ENCODE measurements at regions not wholly inside any gene's neighbourhood (a gene's known extent, or its start where the extent isn't known, plus 50 kb on each side); places are given as distances from the start of the nearest gene placed in this dataset.

DNA sequence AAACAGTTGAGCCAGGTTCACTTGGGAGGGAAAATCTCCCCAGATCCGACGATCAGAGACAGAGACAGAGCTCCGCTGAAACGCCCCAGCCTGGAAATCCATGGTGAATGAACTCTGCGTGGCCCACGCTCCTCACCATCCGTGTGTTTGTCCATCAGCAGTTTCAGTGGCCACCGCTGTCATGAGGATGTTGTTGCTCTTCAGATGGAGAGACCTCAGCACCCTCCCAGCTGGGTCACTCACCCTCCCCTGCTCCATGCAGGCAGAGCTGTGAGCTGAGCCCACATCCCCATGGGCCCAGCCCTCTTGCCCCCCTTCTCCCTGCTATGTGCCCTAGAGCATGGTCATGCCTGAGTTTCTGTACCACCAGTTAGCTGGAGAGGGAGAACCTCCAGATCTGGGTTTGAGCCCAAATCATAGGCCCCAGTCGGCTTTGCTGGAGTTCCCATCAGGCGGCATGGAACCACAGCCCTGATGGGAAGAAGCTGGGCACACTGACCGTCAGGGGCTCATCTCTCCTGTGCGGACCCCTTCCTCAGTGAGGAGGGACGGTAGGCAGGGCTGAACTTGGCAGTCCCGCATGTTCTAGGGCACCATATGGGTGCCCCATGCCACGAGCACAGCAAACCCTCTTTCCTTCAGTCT lies 154.4 kb upstream of the COL5A1 start:
- Histone ChIP-seq H3K4me3 (ENCODE audit: low read length) (no peak overlapping the region), H3K27me3 (ENCODE audit: control insufficient read depth, insufficient read depth) (no peaks in the 10 kb centered on the region), H3K9me3 (ENCODE audit: control insufficient read depth, low read length) (no peaks in the 10 kb centered on the region), H3K27ac (ENCODE audit: low read length) (no peak overlapping the region), H3K4me1 (ENCODE audit: control insufficient read depth, insufficient read depth, low read length) (no peaks in the 10 kb centered on the region)
- DNase-seq (peak in 1 of 3 donors; percentile 39), ATAC-seq (no peak)
- intact Hi-C loops (cut with DNase I) = no loop called here
- 93% methylated on average over 15 of the region's 15 CpGs for WGBS

DNA sequence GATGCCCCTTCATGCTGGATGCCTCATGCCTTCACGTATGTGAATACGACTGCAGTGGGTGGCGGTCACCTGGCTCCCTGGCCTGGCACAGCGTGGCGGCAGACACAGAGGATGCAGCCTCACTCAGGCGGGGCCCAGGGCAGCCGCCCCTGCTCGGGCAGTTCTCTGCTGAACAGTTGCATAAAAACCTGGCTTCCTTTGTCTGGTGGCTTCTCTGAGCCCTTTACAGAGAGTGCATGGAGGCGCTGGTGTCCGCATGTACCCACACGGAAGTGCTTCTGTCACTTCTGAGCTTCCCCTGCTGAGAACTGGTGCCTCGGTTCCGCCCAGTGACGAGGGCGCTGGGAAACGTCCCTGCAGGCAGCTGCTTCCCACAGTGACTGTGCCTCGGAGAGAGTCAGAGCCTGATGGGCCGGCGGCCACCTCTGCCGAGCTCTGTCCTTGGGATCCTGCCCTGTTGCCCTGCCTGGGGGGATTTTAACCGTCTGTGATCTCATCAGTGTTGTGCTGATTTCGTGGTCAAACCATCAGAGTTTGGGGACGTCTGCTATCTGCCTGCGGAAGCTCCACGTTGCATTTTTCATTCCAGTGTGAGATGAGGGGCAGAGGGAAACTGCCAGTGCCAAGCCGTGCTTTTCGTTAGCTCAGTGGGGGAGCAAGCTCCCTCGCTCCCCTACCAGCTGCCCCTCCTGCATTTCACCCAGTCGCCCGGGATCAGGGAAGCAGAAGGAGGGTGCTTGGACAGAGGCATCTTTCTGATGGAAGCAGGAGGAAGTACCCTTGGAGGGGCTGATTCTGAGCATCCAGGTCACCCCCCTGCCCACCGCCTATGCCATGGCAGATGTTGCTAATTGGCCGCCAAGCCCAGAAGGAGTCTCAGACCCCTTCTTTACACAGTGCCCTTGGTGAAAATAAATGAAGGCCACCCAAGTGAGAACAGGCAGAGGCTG lies 153.0 kb upstream of the COL5A1 start:
- Histone ChIP-seq H3K27me3 (ENCODE audit: control insufficient read depth, insufficient read depth) (no peaks in the 10 kb centered on the region), H3K9me3 (ENCODE audit: control insufficient read depth, low read length) (no peaks in the 10 kb centered on the region), H3K4me1 (ENCODE audit: control insufficient read depth, insufficient read depth, low read length) (no peaks in the 10 kb centered on the region), H3K27ac (ENCODE audit: low read length) (no peak overlapping the region), H3K4me3 (ENCODE audit: low read length) (no peak overlapping the region)
- intact Hi-C loops (cut with DNase I) = no loop called here
- WGBS = 46% methylated on average over 32 of the region's 32 CpGs
- ATAC-seq = peak; percentile 57 to 61
- peak; percentile 82 to 90 (median 88) for DNase-seq

DNA sequence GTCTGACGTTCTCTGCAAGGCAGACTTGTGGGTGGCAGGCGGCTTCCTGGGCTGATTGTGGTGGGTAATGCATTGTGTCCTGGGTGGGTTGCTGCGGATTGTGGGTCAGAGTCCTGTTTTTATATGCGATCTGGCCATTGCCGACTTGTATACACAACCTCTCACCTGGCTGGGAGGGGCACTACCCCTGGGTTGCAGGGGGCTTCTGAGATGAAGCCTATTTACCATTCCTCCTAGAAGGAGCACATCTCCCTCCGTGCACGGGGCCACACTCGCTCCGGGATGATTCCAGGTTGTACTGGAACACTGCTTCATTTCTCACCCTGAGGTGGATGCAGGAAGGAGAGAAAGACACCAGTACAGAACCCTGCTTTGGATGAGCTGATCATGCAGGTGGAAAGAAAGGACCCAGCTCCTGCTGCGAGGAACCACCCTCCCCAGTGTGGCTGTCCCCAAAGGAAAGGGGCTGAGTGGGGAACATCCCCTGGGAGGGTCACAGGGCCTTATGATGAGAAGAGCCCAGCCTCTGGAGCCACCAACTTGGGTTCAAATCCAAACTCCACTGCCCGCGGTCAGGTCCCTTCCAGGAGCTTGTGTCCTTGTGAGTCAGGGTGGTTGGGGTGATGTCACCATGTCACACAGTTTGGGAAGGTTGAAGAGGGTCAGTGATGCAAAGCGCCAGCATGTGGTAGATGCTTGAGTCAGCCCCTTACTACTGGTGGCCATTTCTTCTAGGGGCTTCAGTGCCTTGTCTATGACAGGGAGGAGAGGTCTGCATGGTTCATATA lies 151.8 kb upstream of the COL5A1 start:
- no peaks in the 10 kb centered on the region for H3K4me1 ChIP-seq (ENCODE audit: control insufficient read depth, insufficient read depth, low read length)
- ATAC-seq (no peak), DNase-seq (peak in 1 of 3 donors; percentile 46)
- WGBS = 93% methylated on average over 13 of the region's 13 CpGs
- no peaks in the 10 kb centered on the region for H3K9me3 ChIP-seq (ENCODE audit: control insufficient read depth, low read length)
- no peak overlapping the region for H3K27ac ChIP-seq (ENCODE audit: low read length)
- no peaks in the 10 kb centered on the region for H3K27me3 ChIP-seq (ENCODE audit: control insufficient read depth, insufficient read depth)
- intact Hi-C loops (cut with DNase I) = no loop called here
- H3K4me3 ChIP-seq (ENCODE audit: low read length) = no peak overlapping the region

DNA sequence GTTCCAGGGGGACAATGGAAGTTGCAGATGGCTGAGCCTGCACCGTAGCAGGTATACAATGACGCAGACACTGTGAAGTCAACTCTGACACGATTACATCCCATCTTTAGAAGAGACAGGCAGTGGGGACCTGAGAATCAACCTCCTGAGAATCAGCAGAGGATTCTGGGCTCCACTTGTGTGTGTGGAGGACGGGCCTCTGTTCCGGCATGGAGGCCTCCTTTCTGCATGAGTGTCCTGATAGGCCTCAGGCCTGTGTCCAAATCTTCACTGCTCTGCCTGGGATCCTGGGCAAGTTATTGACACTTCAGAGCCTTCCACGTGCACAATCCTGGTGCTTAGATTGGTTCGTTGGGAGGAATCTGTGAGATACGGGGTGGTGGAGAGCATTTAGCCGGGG lies 151.2 kb upstream of the COL5A1 start:
- DNase-seq (no peak), ATAC-seq (no peak)
- H3K4me3 ChIP-seq (ENCODE audit: low read length) = no peak overlapping the region
- no peaks in the 10 kb centered on the region for H3K27me3 ChIP-seq (ENCODE audit: control insufficient read depth, insufficient read depth)
- H3K9me3 ChIP-seq (ENCODE audit: control insufficient read depth, low read length) = no peaks in the 10 kb centered on the region
- H3K4me1 ChIP-seq (ENCODE audit: control insufficient read depth, insufficient read depth, low read length) = no peaks in the 10 kb centered on the region
- intact Hi-C loops (cut with DNase I) = no loop called here
- no peak overlapping the region for H3K27ac ChIP-seq (ENCODE audit: low read length)
- WGBS = 93% methylated on average over 9 of the region's 9 CpGs

DNA sequence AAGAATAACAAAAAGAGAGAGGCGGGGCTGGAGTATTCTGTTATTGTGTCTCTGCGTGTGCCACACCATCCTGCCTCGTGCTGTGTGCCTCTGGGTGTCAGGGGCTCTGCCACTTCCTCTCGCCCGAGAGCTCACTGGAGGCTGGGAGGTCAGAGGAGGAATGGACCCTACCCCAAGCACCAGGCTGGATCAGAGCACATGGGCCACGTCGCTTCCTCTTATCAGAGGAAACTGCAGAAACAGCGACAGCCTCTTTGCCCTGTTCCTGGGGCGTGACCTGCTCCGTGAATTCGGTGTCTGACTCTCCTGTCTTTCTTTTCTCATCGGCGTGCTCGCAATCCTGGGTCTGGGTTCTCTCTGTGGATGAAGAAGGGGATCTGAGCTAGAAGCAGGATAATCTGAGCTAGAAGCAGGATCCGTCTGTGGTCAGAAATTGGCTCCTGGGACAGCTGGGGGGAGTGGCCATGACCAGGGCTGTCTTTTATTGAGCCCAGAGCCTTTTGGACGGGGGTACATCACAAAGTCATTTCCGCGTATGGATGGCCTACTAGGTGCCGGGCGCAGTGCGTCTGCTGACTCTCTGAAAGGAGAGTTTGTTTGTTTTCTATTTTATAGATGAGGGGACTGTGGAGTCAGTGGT lies 150.3 kb upstream of the COL5A1 start:
- 59% methylated on average over 21 of the region's 21 CpGs for WGBS
- no peaks in the 10 kb centered on the region for H3K4me1 ChIP-seq (ENCODE audit: control insufficient read depth, insufficient read depth, low read length)
- no peak overlapping the region for H3K4me3 ChIP-seq (ENCODE audit: low read length)
- no peak overlapping the region for H3K27ac ChIP-seq (ENCODE audit: low read length)
- peak in 2 of 3 donors; percentile 62 to 66 for DNase-seq
- H3K9me3 ChIP-seq (ENCODE audit: control insufficient read depth, low read length) = no peaks in the 10 kb centered on the region
- intact Hi-C loops (cut with DNase I) = no loop called here
- no peaks in the 10 kb centered on the region for H3K27me3 ChIP-seq (ENCODE audit: control insufficient read depth, insufficient read depth)
- no peak for ATAC-seq

DNA sequence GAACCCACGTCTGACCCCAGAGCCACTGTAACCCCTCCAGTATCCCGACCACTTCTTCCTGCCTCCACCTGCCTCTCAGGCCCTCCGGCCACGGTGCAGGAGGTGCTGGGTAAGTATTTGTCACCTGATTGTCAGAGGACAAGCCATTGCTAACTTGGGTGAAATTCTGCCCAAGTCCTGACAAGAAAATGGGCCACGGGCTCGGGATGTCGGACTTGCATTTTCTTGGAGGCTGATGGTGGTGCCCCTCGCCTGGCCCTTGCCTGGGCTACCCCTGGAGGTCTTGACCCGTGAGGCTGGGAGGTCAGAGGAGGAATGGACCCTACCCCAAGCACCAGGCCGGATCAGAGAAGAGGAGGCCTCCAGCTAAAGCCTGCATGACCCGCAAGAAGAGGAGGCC lies 149.7 kb upstream of the COL5A1 start:
- Histone ChIP-seq H3K27ac (ENCODE audit: low read length) (no peak overlapping the region), H3K27me3 (ENCODE audit: control insufficient read depth, insufficient read depth) (no peaks in the 10 kb centered on the region), H3K4me1 (ENCODE audit: control insufficient read depth, insufficient read depth, low read length) (no peaks in the 10 kb centered on the region), H3K9me3 (ENCODE audit: control insufficient read depth, low read length) (no peaks in the 10 kb centered on the region), H3K4me3 (ENCODE audit: low read length) (no peak overlapping the region)
- peak in 1 of 3 donors; percentile 53 for DNase-seq
- intact Hi-C loops (cut with DNase I) = no loop called here
- ATAC-seq = no peak
- 69% methylated on average over 11 of the region's 11 CpGs for WGBS

DNA sequence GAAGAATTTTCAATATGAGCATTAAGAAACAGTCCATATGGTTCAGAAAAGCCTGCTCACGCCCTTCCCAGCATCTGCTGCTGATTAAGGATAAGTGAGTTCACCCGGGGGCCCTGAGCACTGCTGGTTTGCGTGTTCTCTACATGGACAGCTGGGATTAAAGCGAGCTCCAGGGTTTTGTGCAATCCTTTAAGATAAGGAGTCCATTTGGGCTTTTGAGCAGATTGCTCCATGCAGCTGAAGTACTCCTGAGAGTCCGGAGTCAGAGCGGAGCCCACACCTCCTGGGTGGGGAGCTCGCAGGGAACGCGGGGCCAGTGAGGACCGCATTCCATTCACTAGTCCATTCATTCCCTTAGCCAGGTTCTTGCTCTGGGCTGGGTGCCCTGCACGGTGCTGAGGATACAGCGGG lies 149.3 kb upstream of the COL5A1 start:
- H3K27me3 ChIP-seq (ENCODE audit: control insufficient read depth, insufficient read depth) = no peaks in the 10 kb centered on the region
- intact Hi-C loops (cut with DNase I) = no loop called here
- DNase-seq (peak; percentile 80 to 88 (median 80)), ATAC-seq (peak; percentile 82 to 85)
- no peaks in the 10 kb centered on the region for H3K9me3 ChIP-seq (ENCODE audit: control insufficient read depth, low read length)
- no peak overlapping the region for H3K27ac ChIP-seq (ENCODE audit: low read length)
- no peak overlapping the region for H3K4me3 ChIP-seq (ENCODE audit: low read length)
- no peaks in the 10 kb centered on the region for H3K4me1 ChIP-seq (ENCODE audit: control insufficient read depth, insufficient read depth, low read length)
- 58% methylated on average over 12 of the region's 12 CpGs for WGBS

DNA sequence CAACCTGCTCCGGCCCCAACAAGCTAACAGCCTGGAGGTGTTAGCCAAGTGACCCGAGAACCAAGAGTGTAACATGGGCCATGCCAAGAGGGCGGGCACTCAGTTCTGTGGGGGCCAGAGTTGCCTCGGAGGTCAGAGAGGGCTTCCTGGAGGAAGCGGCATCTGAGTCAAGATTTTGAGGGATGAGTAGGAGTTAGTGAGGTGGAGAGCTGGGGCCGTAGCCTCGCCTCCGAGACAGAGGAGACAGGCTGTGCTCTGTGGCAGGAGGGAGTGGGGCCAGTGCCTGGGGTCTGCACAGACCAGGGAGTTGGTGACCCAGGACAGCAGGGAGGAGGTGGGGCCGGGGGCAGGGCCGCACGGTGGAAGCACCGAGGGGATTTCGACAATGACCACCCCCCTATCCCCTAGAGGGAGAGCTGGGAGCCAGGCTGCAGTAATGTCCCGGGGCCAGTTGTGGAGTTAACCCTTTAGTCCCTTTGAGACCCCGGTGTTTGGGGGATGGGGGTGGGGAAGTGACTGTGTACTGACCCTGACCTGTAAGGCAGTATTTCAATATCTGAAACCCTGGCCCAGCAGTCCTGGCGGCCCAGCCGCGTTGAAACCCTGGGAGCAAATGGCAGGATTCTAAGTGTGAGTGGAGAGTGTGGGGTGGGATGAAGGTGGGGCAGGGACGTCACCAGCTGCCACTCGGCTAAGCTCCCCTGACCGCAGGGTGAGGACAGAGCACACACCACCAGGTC lies 148.7 kb upstream of the COL5A1 start:
- no peak overlapping the region for H3K27ac ChIP-seq (ENCODE audit: low read length)
- DNase-seq = peak in 1 of 3 donors; percentile 60
- H3K9me3 ChIP-seq (ENCODE audit: control insufficient read depth, low read length) = no peaks in the 10 kb centered on the region
- intact Hi-C loops (cut with DNase I) = no loop called here
- H3K27me3 ChIP-seq (ENCODE audit: control insufficient read depth, insufficient read depth) = no peaks in the 10 kb centered on the region
- WGBS = 44% methylated on average over 21 of the region's 21 CpGs
- H3K4me3 ChIP-seq (ENCODE audit: low read length) = no peak overlapping the region
- H3K4me1 ChIP-seq (ENCODE audit: control insufficient read depth, insufficient read depth, low read length) = no peaks in the 10 kb centered on the region
- peak; percentile 3 to 9 for ATAC-seq

DNA sequence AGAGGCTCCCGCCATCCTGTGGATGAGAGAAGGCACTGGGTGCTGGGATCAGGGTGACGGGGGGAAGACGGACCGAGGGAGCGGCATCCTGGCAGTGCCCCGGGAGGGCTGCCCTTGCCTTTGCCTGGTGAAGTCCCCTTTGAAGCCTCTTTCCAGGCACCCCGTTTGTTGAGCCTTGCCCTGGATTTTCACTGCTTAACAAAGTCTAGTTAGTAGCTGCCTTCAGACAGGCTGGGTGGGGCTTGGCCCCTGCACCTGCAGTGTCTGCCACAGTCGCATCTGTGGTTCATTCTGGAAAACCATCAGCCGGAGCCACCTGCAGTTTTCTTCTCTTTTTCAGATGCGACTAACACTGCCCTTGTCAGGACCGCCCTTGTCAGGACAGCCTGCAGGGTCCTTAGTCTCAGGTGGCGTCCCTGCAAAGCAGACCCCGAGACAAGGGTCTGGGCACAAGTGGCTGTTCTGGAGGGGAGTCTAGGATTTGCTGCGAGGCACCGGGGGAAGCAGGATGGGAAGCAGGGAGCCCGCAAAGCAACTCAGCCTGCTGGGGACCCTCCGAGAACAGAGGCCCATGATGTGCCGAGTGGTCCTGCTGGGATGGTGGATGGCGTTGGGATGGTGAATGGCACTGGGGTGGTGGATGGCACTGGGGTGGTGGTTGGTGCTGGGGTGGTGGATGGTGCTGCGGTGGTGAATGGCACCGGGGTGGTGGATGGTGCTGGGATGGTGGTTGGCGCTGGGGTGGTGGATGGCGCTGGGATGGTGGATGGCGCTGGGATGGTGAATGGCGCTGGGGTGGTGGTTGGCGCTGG lies 147.9 kb upstream of the COL5A1 start:
- DNase-seq (peak in 2 of 3 donors; percentile 43 to 46), ATAC-seq (no peak)
- Histone ChIP-seq H3K4me3 (ENCODE audit: low read length) (no peak overlapping the region), H3K27ac (ENCODE audit: low read length) (no peak overlapping the region), H3K27me3 (ENCODE audit: control insufficient read depth, insufficient read depth) (no peaks in the 10 kb centered on the region), H3K9me3 (ENCODE audit: control insufficient read depth, low read length) (no peaks in the 10 kb centered on the region), H3K4me1 (ENCODE audit: control insufficient read depth, insufficient read depth, low read length) (no peaks in the 10 kb centered on the region)
- intact Hi-C loops (cut with DNase I) = no loop called here
- 85% methylated on average over 26 of the region's 26 CpGs for WGBS

All from right cardiac atrium (tissue), 5 donors.